GM12892 (cell line): ENCODE measurements at regions not wholly inside any gene's neighbourhood (a gene's known extent, or its start where the extent isn't known, plus 50 kb on each side); places are given as distances from the start of the nearest gene placed in this dataset.

Source experiments
- POLR2A ChIP-seq: IDR thresholded peaks from 2 replicates; pipeline ENCODE4 v1.6.1; 2011; ENCODE audit warnings: low read depth, low read length, control low read depth
- TAF1 ChIP-seq: IDR thresholded peaks from 2 replicates; pipeline ENCODE4 v1.6.1; 2011; ENCODE audit warnings: low read depth, mild to moderate bottlenecking, control low read depth, low read length, borderline replicate concordance

DNA sequence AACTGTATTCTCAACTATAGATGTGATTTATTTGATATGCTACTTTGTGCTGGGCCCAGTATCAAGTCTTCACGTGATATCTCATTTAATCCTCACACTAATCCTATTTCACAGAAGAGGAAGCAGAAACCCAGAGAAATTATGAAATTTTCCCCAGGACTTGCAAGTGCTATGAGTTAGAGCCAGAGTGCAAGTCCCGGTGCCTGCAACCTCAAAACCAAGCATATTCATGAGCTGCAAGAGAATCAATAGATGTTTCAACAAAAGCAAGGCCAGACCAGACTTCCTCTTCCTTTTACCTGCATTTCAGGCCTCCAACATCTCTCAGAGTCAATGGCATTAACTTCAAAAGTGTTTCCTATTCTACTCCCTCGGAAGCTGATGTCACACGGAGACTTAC is 92.2 kb upstream of the GATB start:
- no peak for TF ChIP-seq POLR2A
- no peak for TF ChIP-seq TAF1
